Right lobe of liver (tissue), 6 donors: ENCODE measurements at regions not wholly inside any gene's neighbourhood (a gene's known extent, or its start where the extent isn't known, plus 50 kb on each side); places are given as distances from the start of the nearest gene placed in this dataset.
A peak's percentile ranks its signal among the peaks of the same experiment; 100 is the strongest.
"Not testable (repeated sequence)": the region's sequence is repeated elsewhere in the genome, so short reads cannot be mapped to it uniquely, and the experiment has no call there.

Source experiments
- ATAC-seq, 4 donors: fragments of 200-7000 bp; cut with Tn5 transposase; one replicate each; pipeline ENCODE4 v1.9.1; 2020; ENCODE audit warnings: mild to moderate bottlenecking in 4 of 4, moderate library complexity in 4 of 4
- DNase-seq, 3 donors: peaks; one replicate each; pipeline ENCODE4 v3.0.0-alpha.2; 2020
- H3K27ac ChIP-seq, 3 donors: fragments of 200-600 bp; one replicate each; pipeline ENCODE4 v1.8.0; 2022
- H3K27me3 ChIP-seq, 2 donors: fragments of 200-600 bp; one replicate each; pipeline ENCODE4 v1.8.0; 2022
- H3K36me3 ChIP-seq, 4 donors: fragments of 200-600 bp; sonication (generic) in 1 of 4; one replicate each; pipeline versions ENCODE4 v1.5.1 to v1.8.0; 2017 to 2022; ENCODE audit warnings: control low read depth in 1 of 4
- H3K4me1 ChIP-seq, 4 donors: fragments of 200-600 bp; sonication (generic) in 1 of 4; one replicate each; pipeline versions ENCODE4 v1.5.1 to v1.8.0; 2017 to 2022; ENCODE audit warnings: control low read depth in 1 of 4
- H3K4me3 ChIP-seq, 3 donors: fragments of 200-600 bp; one replicate each; pipeline ENCODE4 v1.8.0; 2022
- H3K9me3 ChIP-seq, 4 donors: fragments of 200-600 bp; sonication (generic) in 1 of 4; one replicate each; pipeline versions ENCODE4 v1.5.1 to v1.8.0; 2017 to 2022; ENCODE audit warnings: control low read depth in 1 of 4
- CTCF ChIP-seq, 4 donors: fragments of 200-600 bp in 3 of 4; fragments of 450-650 bp in 1 of 4; IDR thresholded peaks; one replicate each; pipeline versions ENCODE4 v1.5.1 to v1.8.0; 2016 to 2022; ENCODE audit warnings: antibody characterized with exemption in 4 of 4, mild to moderate bottlenecking in 2 of 4
- POLR2A ChIP-seq: fragments of 450-650 bp; IDR thresholded peaks from one replicate; pipeline ENCODE4 v1.6.1; 2017; ENCODE audit warnings: antibody characterized with exemption, mild to moderate bottlenecking
- WGBS: methylation state at CpG from one replicate; pipeline ENCODE4 v1.1.6; 2018; ENCODE audit warnings: low coverage, low lambda C conversion rate; ENCODE audit not compliant: insufficient coverage; ENCODE audit errors: missing lambda C conversion rate; 5-methylcytosine and 5-hydroxymethylcytosine counted together
- intact Hi-C, 2 donors: fragments of 100-400 bp; cut with DNase I; formaldehyde crosslinking; loops; one replicate each; pipeline versions ENCODE4 v1.11.2 to v1.14.1; 2022
- donor health status: DM: no; HTN: yes; CAD: no.
- donor health status: DM: no; HTN: no; CAD: no.
- donor health status: DM: no; HTN: no; CAD: no.
- donor health status: DM: no; HTN: yes; CAD: no.
- donor health status: DM: no; HTN: yes; CAD: no.

- H3K9me3 ChIP-seq = no peaks in the 10 kb centered on the region
- H3K4me1 ChIP-seq = no peaks in the 10 kb centered on the region
- intact Hi-C loops = no loop called here
- no peak overlapping the region for H3K4me3 ChIP-seq
- ATAC-seq (no peak), DNase-seq (no peak)
- H3K36me3 ChIP-seq = no peaks in the 10 kb centered on the region
- TF ChIP-seq CTCF (IDR thresholded peaks at IDR 0.05) = no peak
- TF ChIP-seq POLR2A = no peak
- no peaks in the 10 kb centered on the region for H3K27me3 ChIP-seq
- no peak overlapping the region for H3K27ac ChIP-seq
Measured at GRCh38 chr4:72712997-72713396, 144.0 kb upstream of the ADAMTS3 start.

- no peak overlapping the region for H3K27ac ChIP-seq
- TF ChIP-seq CTCF (IDR thresholded peaks at IDR 0.05) (no peak), POLR2A (no peak)
- H3K4me1 ChIP-seq = no peaks in the 10 kb centered on the region
- no peaks in the 10 kb centered on the region for H3K36me3 ChIP-seq
- intact Hi-C loops = loop anchor here in 1 of 2 donors (10.0 kb wide), 2 partner anchors 205 to 305 kb away; no protein-coding TSS in a partner anchor
- no peak overlapping the region for H3K4me3 ChIP-seq
- 46% methylated on average over 2 of the region's 3 CpGs for WGBS
- DNase-seq (no peak), ATAC-seq (no peak)
- no peaks in the 10 kb centered on the region for H3K9me3 ChIP-seq
- H3K27me3 ChIP-seq = no peaks in the 10 kb centered on the region
Measured at GRCh38 chr4:72709475-72709874, 140.5 kb upstream of the ADAMTS3 start.

DNA sequence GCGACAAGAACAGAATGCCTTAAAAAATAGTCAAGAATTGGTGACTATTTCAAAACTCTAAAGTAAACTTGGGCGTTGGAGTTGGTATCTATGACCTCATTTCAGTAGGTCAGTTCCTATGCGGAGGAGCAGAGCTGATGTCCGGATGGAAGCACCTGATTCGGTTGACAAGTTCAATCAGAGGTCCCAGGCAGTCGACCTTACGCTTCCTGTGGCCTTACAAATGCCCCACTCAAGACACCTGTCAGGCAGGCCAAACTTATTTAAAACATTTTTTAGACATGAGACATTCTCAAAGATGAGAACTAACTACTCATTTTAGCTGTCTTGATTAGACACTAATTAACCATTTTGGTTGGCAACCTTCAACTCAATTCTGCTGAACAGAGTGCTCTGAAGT, 137.7 kb upstream of the ADAMTS3 start:
- Histone ChIP-seq H3K9me3 (no peaks in the 10 kb centered on the region), H3K4me3 (no peak overlapping the region), H3K4me1 (no peaks in the 10 kb centered on the region), H3K27ac (no peak overlapping the region), H3K27me3 (no peaks in the 10 kb centered on the region), H3K36me3 (no peaks in the 10 kb centered on the region)
- WGBS = 80% methylated on average over 3 of the region's 7 CpGs
- intact Hi-C loops = loop anchor here in 1 of 2 donors (10.0 kb wide), 2 partner anchors 208 to 308 kb away; no protein-coding TSS in a partner anchor
- TF ChIP-seq CTCF (IDR thresholded peaks at IDR 0.05) = no peak
- TF ChIP-seq POLR2A = no peak
- ATAC-seq (peak in 2 of 4 donors; percentile 40 to 75), DNase-seq (no peak)

DNA sequence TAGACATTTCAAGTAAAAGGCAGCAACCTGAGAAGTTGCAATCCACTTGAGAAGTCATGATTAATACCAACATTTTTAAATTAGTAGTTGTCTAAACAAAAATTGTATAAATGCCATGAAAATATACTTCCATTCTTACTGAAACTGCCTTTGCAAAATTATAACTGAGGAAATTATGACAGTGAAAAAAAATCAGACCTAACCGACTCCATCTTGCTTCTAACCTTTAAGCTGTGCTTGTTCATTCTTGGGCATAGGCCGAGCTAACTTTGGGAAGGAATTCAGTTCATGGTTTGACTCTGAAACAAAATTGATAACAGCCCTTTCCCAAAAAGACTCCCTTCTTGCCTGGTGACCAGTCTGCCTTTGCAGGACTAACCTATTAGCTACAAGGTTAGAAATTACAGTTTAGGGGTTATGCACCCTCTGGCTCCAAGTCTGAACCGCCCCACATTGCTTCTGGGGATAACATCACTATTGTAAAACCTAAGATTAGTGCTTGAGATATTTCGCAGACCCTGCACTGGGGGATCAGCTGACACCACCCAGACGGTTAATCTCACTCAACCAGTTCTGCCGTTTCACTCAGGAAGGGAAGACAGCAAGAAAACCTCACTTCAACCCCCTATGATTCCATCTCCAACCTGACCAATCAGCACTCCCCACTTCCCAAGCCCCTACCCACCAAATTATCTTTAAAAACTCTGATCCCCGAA, 136.1 kb upstream of the ADAMTS3 start:
- not testable (repeated sequence) for H3K9me3 ChIP-seq, H3K36me3 ChIP-seq, H3K27me3 ChIP-seq, DNase-seq, H3K27ac ChIP-seq, H3K4me1 ChIP-seq, ATAC-seq, H3K4me3 ChIP-seq
- intact Hi-C loops = loop anchor here in 1 of 2 donors (10.0 kb wide), 2 partner anchors 210 to 310 kb away; no protein-coding TSS in a partner anchor
- WGBS = 68% methylated on average over 4 of the region's 7 CpGs

DNA sequence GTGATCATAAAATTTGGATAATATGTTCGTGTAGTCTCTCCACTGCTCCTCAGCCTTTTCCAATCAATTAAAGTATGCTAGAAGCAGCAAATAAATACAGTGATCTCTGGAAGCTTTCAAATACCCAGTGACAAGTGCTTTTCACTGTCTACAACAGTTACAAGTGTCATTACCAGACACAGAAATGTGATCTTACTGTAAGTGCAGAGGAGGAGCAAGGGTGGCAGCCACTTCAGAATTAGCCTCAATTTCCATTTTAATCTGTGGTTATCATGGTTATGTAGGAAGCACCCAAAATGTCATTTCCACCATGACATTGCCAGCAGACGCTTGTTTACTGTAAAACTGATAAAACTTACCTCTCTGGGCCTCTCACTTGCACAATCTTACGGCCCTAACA, 133.9 kb upstream of the ADAMTS3 start:
- intact Hi-C loops = loop anchor here in 1 of 2 donors (10.0 kb wide), 2 partner anchors 212 to 312 kb away; no protein-coding TSS in a partner anchor
- Histone ChIP-seq H3K27ac (no peak overlapping the region), H3K4me3 (no peak overlapping the region), H3K27me3 (no peaks in the 10 kb centered on the region), H3K4me1 (no peaks in the 10 kb centered on the region), H3K9me3 (no peaks in the 10 kb centered on the region), H3K36me3 (no peaks in the 10 kb centered on the region)
- TF ChIP-seq POLR2A (no peak), CTCF (IDR thresholded peaks at IDR 0.05) (no peak)
- 48% methylated on average over 3 of the region's 3 CpGs for WGBS
- ATAC-seq = no peak
- DNase-seq = no peak
